ENCODE measurements at regions not wholly inside any gene's neighbourhood (a gene's known extent, or its start where the extent isn't known, plus 50 kb on each side); places are given as distances from the start of the nearest gene placed in this dataset.

DNA sequence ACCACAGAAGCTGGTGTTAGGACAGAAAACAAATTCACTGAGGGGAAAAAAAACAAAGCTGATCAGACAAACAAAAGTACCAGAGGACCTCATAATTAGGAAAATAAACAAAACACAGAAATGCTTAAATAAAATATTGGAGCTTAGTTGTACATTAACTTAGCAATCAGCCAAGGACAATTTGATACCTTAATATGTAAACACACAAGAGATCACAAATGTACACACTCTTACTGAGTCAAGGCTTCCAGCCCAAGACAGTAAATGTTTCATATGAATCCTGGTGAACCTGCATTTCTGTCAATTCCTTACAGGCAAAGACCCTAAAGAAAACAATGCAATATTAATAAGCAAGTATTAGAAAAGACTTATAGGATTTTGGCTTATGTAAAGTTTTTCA, 62.0 kb upstream of the SPTLC3 start:
- TF ChIP-seq, protein P1, sequence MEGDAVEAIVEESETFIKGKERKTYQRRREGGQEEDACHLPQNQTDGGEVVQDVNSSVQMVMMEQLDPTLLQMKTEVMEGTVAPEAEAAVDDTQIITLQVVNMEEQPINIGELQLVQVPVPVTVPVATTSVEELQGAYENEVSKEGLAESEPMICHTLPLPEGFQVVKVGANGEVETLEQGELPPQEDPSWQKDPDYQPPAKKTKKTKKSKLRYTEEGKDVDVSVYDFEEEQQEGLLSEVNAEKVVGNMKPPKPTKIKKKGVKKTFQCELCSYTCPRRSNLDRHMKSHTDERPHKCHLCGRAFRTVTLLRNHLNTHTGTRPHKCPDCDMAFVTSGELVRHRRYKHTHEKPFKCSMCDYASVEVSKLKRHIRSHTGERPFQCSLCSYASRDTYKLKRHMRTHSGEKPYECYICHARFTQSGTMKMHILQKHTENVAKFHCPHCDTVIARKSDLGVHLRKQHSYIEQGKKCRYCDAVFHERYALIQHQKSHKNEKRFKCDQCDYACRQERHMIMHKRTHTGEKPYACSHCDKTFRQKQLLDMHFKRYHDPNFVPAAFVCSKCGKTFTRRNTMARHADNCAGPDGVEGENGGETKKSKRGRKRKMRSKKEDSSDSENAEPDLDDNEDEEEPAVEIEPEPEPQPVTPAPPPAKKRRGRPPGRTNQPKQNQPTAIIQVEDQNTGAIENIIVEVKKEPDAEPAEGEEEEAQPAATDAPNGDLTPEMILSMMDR (IDR thresholded peaks at IDR 0.05), result no peak
- no peak for TF ChIP-seq POLR2A (IDR thresholded peaks at IDR 0.05)

Measured in lower leg skin (tissue), 3 donors.